Uterus (tissue), 3 donors: ENCODE measurements at regions not wholly inside any gene's neighbourhood (a gene's known extent, or its start where the extent isn't known, plus 50 kb on each side); places are given as distances from the start of the nearest gene placed in this dataset.

Experiments
- DNase-seq, 2 donors: peaks; one replicate each; pipeline ENCODE4 v3.0.0-alpha.2; 2019 to 2020
- H3K27ac ChIP-seq, 2 donors: fragments of 200-600 bp; sonication (generic); 1 replicate in 1 of 2; 2 replicates in 1 of 2; pipeline ENCODE4 v1.5.1; 2016 to 2018
- H3K27me3 ChIP-seq, 2 donors: fragments of 200-600 bp; sonication (generic); one replicate each; pipeline ENCODE4 v1.5.1; 2018 to 2019; ENCODE audit warnings: control low read depth in 1 of 2
- H3K36me3 ChIP-seq, 2 donors: fragments of 200-600 bp; sonication (generic); one replicate each; pipeline ENCODE4 v1.5.1; 2019; ENCODE audit warnings: control low read depth in 1 of 2
- H3K4me1 ChIP-seq, 2 donors: fragments of 200-600 bp; sonication (generic); one replicate each; pipeline ENCODE4 v1.5.1; 2018 to 2019; ENCODE audit warnings: control low read depth in 1 of 2
- H3K4me3 ChIP-seq, 2 donors: fragments of 200-600 bp; sonication (generic); 1 replicate in 1 of 2; 2 replicates in 1 of 2; pipeline ENCODE4 v1.5.1; 2018 to 2019; ENCODE audit warnings: mild to moderate bottlenecking in 1 of 2
- H3K9me3 ChIP-seq, 2 donors: fragments of 200-600 bp; sonication (generic); one replicate each; pipeline ENCODE4 v1.5.1; 2019; ENCODE audit warnings: control low read depth in 1 of 2
- CTCF ChIP-seq, 4 experiments: fragments of 200-600 bp in 2 of 4; fragments of 450-650 bp in 2 of 4; sonication (generic) in 2 of 4; IDR thresholded peaks; one replicate each; pipeline ENCODE4 v1.5.1; 2016 to 2019; ENCODE audit warnings: antibody characterized with exemption in 4 of 4, mild to moderate bottlenecking in 2 of 4, moderate library complexity in 1 of 4
- POLR2A ChIP-seq, 2 donors: fragments of 450-650 bp; IDR thresholded peaks; one replicate each; pipeline ENCODE4 v1.6.1; 2016; ENCODE audit warnings: antibody characterized with exemption in 2 of 2, mild to moderate bottlenecking in 1 of 2, moderate library complexity in 1 of 2
- intact Hi-C: fragments of 100-400 bp; cut with DNase I; formaldehyde crosslinking; loops from one replicate; pipeline ENCODE4 v1.15.1; 2023; ENCODE audit warnings: low total_unique reads
- donor health status: DM: yes; HTN: yes; CAD: no.

- Histone ChIP-seq H3K9me3 (no peaks in the 10 kb centered on the region), H3K36me3 (no peaks in the 10 kb centered on the region), H3K4me3 (no peak overlapping the region), H3K27ac (no peak overlapping the region), H3K27me3 (no peaks in the 10 kb centered on the region), H3K4me1 (no peaks in the 10 kb centered on the region)
- TF ChIP-seq CTCF (IDR thresholded peaks at IDR 0.05): no peak
- TF ChIP-seq POLR2A (IDR thresholded peaks at IDR 0.05): no peak
- DNase-seq: no peak
- intact Hi-C loops: no loop called here
Observed at GRCh38 chr11:69238573-69239351, 55.2 kb upstream of the MYEOV start.

GRCh38 chr11:69239641-69240040, 54.3 kb upstream of the MYEOV start:
- intact Hi-C loops: no loop called here
- Histone ChIP-seq H3K27ac (no peak overlapping the region), H3K27me3 (no peaks in the 10 kb centered on the region), H3K4me3 (no peak overlapping the region), H3K4me1 (no peaks in the 10 kb centered on the region), H3K9me3 (no peaks in the 10 kb centered on the region), H3K36me3 (no peaks in the 10 kb centered on the region)
- no peak for TF ChIP-seq POLR2A (IDR thresholded peaks at IDR 0.05)
- TF ChIP-seq CTCF (IDR thresholded peaks at IDR 0.05): no peak
- DNase-seq: no peak

- H3K9me3 ChIP-seq: no peaks in the 10 kb centered on the region
- H3K4me1 ChIP-seq: no peaks in the 10 kb centered on the region
- no peaks in the 10 kb centered on the region for H3K36me3 ChIP-seq
- no peaks in the 10 kb centered on the region for H3K27me3 ChIP-seq
- intact Hi-C loops: no loop called here
- H3K27ac ChIP-seq: no peak overlapping the region
- no peak overlapping the region for H3K4me3 ChIP-seq
- TF ChIP-seq CTCF (IDR thresholded peaks at IDR 0.05) (no peak), POLR2A (IDR thresholded peaks at IDR 0.05) (no peak)
- no peak for DNase-seq
Observed at GRCh38 chr11:69240332-69241074, 53.5 kb upstream of the MYEOV start.

- intact Hi-C loops: no loop called here
- Histone ChIP-seq H3K27ac (no peak overlapping the region), H3K4me3 (no peak overlapping the region), H3K4me1 (no peaks in the 10 kb centered on the region), H3K9me3 (no peaks in the 10 kb centered on the region), H3K36me3 (no peaks in the 10 kb centered on the region), H3K27me3 (no peaks in the 10 kb centered on the region)
- no peak for TF ChIP-seq POLR2A (IDR thresholded peaks at IDR 0.05)
- no peak for TF ChIP-seq CTCF (IDR thresholded peaks at IDR 0.05)
- no peak for DNase-seq
Observed at GRCh38 chr11:69241075-69241740, 52.7 kb upstream of the MYEOV start.

GRCh38 chr11:69241844-69242243, 52.1 kb upstream of the MYEOV start:
- no peaks in the 10 kb centered on the region for H3K4me1 ChIP-seq
- H3K36me3 ChIP-seq: no peaks in the 10 kb centered on the region
- no peak for DNase-seq
- H3K27me3 ChIP-seq: no peaks in the 10 kb centered on the region
- no peak overlapping the region for H3K27ac ChIP-seq
- TF ChIP-seq CTCF (IDR thresholded peaks at IDR 0.05): no peak
- no peak for TF ChIP-seq POLR2A (IDR thresholded peaks at IDR 0.05)
- no peaks in the 10 kb centered on the region for H3K9me3 ChIP-seq
- H3K4me3 ChIP-seq: no peak overlapping the region
- intact Hi-C loops: no loop called here
